CD1c-positive myeloid dendritic cell (primary cell): ENCODE measurements at regions not wholly inside any gene's neighbourhood (a gene's known extent, or its start where the extent isn't known, plus 50 kb on each side); places are given as distances from the start of the nearest gene placed in this dataset.

Source experiments
- DNase-seq: peaks from one replicate; pipeline ENCODE4 v3.0.0-alpha.2; 2016; ENCODE audit errors: extremely low spot score

- no peak for DNase-seq
Observed at GRCh38 chr1:38577937-38578270, 281.7 kb downstream of the RRAGC start.

DNA sequence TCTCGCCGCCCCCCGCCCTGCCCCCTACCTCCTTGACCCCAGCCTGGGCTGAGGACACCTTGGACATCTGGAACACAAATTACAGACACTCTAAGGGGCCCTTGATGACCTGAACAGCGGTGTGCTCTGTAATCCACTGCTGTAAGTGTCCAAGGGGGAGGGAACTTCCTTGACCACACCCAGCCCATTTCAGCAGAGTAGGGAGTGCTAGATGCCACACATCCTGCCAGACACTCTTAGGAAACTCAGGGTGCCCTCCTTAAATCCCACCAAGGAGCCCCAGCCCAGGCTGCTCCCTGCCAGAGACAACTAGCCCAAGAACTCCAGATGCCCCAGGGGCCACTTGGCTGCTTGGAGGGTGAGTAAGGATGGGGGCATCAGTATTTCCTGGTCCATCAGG lies 282.2 kb downstream of the RRAGC start:
- no peak for DNase-seq

DNA sequence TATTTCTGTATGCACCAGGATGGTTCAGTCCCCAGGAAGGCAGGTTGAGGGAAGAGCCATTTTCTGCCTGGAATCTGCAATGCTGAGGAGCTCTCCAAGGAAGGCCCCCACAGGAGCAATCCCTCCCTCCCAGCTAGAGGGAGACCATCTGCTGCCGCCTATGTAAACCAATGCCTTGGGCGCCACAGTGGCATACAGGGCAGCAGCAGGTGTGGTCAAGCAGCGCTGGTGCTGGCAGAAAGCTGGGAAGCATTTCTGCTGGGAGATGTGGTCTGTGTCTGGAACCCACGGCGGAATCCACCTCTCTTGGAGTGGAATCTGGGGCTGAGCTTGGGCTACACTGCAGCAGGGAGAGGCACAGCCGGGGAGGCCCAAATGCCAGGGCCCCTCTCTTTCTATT lies 283.3 kb downstream of the RRAGC start:
- no peak for DNase-seq

- no peak for DNase-seq
Observed at GRCh38 chr1:38571726-38572125, 287.8 kb downstream of the RRAGC start.

GRCh38 chr1:38570657-38570975 lies 289.0 kb downstream of the RRAGC start:
- no peak for DNase-seq

- no peak for DNase-seq
Observed at GRCh38 chr1:38569932-38570656, 289.5 kb downstream of the RRAGC start.

DNA sequence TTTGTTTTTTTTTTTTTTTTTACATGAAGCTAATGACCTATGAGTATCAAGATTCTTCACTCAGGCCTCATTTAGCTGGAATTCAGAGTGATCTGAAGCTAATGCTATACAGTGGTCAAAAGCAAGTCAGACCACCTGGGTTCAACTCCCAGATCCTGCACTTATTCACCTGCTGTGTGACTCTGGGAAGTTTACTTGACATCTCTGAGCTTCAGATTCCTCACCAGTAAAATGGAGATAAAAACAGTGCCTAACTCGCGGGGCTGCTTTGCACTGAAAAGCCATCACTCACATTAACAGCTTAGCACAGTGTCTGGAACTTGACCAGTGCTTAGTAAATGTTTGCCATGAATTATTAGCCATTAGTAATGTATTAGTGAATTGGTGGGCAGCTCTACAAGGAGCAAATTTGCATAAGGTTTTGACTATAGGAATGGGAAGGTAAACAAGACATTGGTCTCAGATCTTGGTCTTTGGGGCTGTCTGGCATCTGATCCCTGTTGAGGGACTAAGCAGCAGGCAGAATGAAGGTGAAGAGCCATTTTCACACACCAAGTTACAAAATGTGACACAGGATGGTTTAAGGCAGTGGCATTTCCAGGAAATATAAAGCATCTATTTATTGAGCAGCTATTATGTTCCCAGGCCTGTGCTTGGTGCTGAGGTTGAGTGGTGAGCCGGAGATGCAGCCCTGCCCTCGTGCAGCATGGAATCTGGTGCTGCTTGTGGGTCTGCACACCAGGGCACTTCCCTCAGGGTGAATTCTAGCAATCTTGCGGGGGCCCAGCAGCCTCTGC lies 291.3 kb downstream of the RRAGC start:
- no peak for DNase-seq

- no peak for DNase-seq
Observed at GRCh38 chr1:38567401-38567800, 292.2 kb downstream of the RRAGC start.

DNA sequence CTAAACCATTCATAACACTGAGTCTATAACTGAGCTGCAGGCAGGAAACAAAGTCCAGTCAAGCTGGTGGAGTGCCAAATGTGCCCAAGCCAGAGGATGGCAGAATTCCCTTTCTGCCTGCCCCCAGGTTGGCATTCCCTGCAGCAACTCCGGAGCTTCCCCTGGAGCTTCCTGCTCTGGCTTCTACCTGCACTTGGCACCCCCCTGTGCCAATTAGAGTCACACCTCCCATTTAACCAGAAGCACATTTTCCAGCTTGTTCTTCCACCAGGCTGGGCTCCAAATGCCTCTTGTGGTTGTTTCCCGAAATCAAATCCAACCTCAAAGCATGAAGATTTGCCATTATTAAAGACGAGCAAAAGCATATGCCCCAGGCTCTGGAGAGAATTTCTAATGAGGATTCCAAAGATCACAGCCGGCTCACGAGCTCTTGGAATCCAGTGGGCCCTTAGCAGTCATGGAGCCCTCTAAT lies 294.5 kb downstream of the RRAGC start:
- DNase-seq: no peak

DNA sequence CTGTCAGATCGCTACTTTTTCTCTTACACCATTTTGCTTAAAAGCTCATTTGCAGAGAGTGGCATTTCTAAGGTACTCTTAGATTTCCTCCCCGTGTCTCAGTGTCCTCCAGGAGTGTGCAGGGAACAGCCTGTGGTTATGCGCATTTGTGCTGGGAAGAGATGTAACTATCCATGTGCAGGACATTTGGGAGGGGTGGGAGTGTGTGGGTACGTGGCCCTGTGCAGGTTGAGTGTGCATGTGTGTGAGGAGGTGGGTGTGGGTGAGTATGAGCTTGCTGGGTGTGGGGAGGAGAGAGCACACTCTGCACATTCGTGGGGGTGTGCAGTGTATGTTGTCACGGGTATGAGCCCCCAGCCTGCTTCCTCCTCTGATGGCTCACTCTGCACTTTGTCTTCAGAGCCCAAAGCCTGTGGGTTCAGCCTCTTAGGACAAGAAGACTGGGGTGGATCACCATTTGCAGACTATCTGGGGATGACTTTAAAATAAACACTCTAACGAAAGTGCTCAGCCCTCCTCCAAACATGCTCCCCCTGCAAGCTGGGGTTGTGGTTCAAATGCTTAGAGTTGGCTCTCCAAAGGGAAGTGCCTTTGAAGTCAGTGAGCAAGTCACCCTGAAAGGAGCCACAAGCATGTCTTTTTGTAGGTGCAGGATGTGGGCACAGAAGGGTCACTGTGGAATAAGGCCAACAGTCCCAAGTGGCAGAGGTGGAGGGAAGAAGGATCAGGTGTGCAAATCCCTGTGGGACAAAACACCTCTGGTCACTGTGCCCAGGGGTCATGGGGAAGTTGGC lies 295.4 kb downstream of the RRAGC start:
- DNase-seq: no peak

DNA sequence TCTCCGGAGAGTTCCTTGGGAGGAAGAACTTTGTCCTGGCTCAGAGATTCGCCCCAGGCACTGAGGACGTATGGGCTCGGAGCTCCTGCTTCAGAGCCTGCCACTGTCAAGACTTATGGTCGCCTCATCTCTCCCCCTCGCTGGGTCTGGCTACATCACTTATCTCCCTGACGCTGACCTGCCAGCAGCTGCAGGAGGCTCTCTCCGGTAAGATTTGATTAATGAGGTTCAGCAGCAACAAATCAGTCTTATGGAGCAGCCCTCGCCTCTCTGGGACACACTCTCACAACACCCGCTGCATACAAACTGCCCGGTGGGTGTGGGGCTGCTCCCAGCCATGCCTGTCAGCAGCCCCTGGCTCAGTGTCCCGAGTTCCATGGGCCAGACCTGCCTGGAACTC lies 297.8 kb downstream of the RRAGC start:
- DNase-seq: no peak

DNA sequence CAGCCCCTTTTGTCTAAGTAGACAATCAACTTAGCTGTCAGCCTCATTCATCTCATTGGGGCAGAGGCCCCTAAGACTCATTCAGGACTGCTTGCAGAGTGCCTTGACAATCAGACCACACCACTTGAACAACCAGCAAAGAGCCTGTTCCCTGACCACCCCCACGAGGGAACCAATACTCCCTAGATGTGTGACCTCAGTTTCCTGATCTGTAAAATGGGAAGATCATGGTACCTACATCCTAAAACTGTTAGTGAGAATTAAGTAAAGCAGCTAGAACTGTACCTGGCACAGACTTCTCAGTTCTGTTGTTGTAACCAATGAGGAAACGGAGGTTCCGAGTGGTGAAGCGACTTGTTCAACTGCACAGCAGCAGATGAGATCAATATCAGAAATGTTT lies 298.5 kb downstream of the RRAGC start:
- no peak for DNase-seq

- no peak for DNase-seq
Observed at GRCh38 chr1:38560457-38560856, 299.1 kb downstream of the RRAGC start.

GRCh38 chr1:38559446-38560165 lies 300.0 kb downstream of the RRAGC start:
- DNase-seq: peak; percentile 58

DNA sequence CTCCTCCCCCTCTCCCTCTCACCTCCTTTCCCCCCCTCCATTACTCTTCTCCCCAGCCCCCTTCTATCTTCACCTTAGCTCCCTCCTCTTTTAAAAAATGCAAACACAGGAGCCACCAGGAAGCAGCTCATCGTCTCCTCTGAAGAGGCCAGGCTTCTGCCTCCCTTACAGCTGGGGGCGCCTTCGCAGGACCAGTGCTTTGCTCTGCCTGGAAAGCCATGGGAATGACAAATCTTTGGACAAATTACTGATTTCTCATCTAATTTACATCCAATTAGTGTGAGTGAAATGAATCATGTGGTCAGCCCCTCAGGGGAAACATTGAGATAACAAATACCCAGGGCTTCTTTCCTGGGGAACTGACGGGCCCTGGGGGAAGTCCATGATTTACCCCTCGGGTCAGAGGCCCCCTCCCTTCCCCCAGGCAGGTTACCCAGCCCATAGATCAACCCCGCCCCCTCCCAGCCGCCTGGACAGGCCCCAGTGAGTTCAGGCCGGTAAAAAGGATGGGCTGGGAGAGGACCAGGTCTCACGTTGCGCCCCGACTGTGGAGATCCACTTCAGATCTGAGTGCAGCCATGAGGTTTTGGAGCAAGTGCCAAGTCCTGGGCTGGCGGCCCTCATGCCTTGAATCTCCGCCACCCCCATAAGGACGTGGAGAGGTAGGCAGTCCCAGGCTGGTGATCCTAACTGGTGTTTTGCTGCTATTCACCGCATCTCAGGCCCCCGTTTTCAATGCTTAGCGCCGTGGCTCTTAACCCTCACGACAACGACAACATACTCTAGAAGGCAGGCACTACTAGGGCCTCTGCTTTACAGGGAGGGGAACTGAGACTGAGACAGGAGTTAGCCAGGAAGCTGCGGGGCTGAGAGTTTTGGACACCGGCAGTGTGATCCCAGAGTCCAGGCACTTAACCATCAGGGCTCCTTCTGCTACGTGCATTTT lies 300.8 kb downstream of the RRAGC start:
- DNase-seq: no peak

GRCh38 chr1:38558055-38558454 lies 301.5 kb downstream of the RRAGC start:
- no peak for DNase-seq

DNA sequence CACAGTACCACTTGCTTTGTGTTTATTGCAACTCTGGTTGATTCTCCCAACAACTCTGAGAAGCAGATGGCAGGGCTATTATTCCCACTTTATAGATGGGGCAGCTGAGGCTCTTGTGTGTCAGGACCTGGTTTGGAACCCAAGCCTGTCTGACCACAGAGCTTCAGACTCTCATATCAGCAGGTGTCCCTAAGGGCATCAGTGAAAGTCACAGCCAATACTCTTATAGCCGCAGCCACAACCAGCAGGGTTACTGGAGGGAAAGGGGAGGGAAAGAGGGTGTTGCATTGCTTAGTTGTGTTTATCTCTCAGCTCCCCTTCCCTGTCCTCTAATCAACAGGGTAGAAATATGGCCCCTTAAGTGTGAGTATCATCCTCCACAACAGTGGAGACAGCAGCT lies 304.0 kb downstream of the RRAGC start:
- DNase-seq: no peak

DNA sequence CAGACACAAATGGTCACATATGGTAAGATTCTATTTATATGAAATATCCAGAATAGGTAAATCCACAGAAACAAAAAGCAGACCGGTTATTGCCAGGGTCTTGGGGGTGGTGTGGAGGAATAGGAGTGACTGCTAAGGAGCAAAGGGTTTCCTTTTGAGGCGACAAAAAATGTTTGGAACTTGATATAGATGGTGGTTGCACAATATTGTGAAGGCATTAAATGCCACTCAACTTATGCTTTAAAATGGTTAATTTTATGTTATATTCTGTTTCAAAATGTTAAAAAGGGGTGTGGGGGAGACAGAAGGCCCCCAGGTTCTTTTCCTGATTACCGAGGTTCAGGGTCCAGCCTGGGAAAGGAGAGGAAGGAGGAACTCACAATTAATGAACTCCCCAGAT lies 304.4 kb downstream of the RRAGC start:
- no peak for DNase-seq

- no peak for DNase-seq
Observed at GRCh38 chr1:38551318-38552307, 308.0 kb downstream of the RRAGC start.

- DNase-seq: no peak
Observed at GRCh38 chr1:38549191-38549590, 310.4 kb downstream of the RRAGC start.
